AG04449 (cell line): ENCODE measurements at regions not wholly inside any gene's neighbourhood (a gene's known extent, or its start where the extent isn't known, plus 50 kb on each side); places are given as distances from the start of the nearest gene placed in this dataset.

Source experiments
- CTCF ChIA-PET: fragments of 350-600 bp; formaldehyde crosslinking; extraction: SDS; loops from one replicate; lab custom pipeline; 2021; ENCODE audit warnings: antibody characterized with exemption; lab: Yijun Ruan, JAX
- POLR2A ChIA-PET: fragments of 400-600, 350-600 bp; formaldehyde crosslinking; extraction: SDS; loops from one replicate; lab custom pipeline; 2020; ENCODE audit warnings: antibody characterized with exemption, inconsistent platforms; lab: Yijun Ruan, JAX
- DNase-seq: peaks from one replicate; pipeline ENCODE4 v3.0.0-alpha.2; 2010; ENCODE audit warnings: low read depth, low spot score
- H3K4me3 ChIP-seq: 2 replicates; pipeline ENCODE4 v1.5.1; 2011; ENCODE audit warnings: low read depth, mild to moderate bottlenecking, control low read depth, low read length
- CTCF ChIP-seq: IDR thresholded peaks from one replicate; pipeline ENCODE4 v1.5.1; 2011; ENCODE audit warnings: mild to moderate bottlenecking, moderate library complexity, low read length, control low read depth, inconsistent platforms; ENCODE audit not compliant: insufficient read depth; ENCODE audit errors: missing control alignments

- ChIA-PET POLR2A (no interaction called here), CTCF (no interaction called here)
- TF ChIP-seq CTCF: no peak
- no peak for DNase-seq
- no peak overlapping the region for H3K4me3 ChIP-seq
Measured at GRCh38 chr10:43756341-43756740, 107.7 kb upstream of the ZNF32 start.

- ChIA-PET POLR2A (no interaction called here), CTCF (no interaction called here)
- no peak for TF ChIP-seq CTCF
- H3K4me3 ChIP-seq: no peak overlapping the region
- DNase-seq: no peak
Measured at GRCh38 chr10:43754569-43755260, 106.0 kb upstream of the ZNF32 start.

GRCh38 chr10:43753397-43754061, 104.8 kb upstream of the ZNF32 start:
- ChIA-PET POLR2A (no interaction called here), CTCF (no interaction called here)
- no peak for DNase-seq

GRCh38 chr10:43752682-43753081, 104.0 kb upstream of the ZNF32 start:
- ChIA-PET POLR2A (no interaction called here), CTCF (no interaction called here)
- DNase-seq: no peak
- H3K4me3 ChIP-seq: no peak overlapping the region
- TF ChIP-seq CTCF: no peak

More at GRCh38 chr10:43753397-43754061, 104.8 kb upstream of the ZNF32 start:
- TF ChIP-seq CTCF: no peak
- H3K4me3 ChIP-seq: no peak overlapping the region

GRCh38 chr10:43751646-43752045, 103.0 kb upstream of the ZNF32 start:
- POLR2A ChIA-PET: no interaction called here
- no peak for TF ChIP-seq CTCF
- no peak overlapping the region for H3K4me3 ChIP-seq
- no peak for DNase-seq
- CTCF ChIA-PET: no interaction called here

- ChIA-PET POLR2A (no interaction called here), CTCF (no interaction called here)
- no peak overlapping the region for H3K4me3 ChIP-seq
- DNase-seq: no peak
- TF ChIP-seq CTCF: no peak
Measured at GRCh38 chr10:43749940-43750552, 101.4 kb upstream of the ZNF32 start.
